Esophagus muscularis mucosa (tissue), 3 donors: ENCODE measurements at regions not wholly inside any gene's neighbourhood (a gene's known extent, or its start where the extent isn't known, plus 50 kb on each side); places are given as distances from the start of the nearest gene placed in this dataset.

Experiments
- CTCF ChIP-seq, 3 experiments: fragments of 200-600 bp in 2 of 3; fragments of 450-650 bp in 1 of 3; sonication (generic) in 2 of 3; IDR thresholded peaks; one replicate each; pipeline ENCODE4 v1.5.1; 2017 to 2019; ENCODE audit warnings: antibody characterized with exemption in 3 of 3, mild to moderate bottlenecking in 2 of 3, moderate library complexity in 1 of 3
- POLR2AphosphoS5 ChIP-seq, 2 donors: sonication (generic); formaldehyde crosslinking; IDR thresholded peaks; one replicate each; pipeline ENCODE4 v1.6.1; 2017; ENCODE audit warnings: antibody characterized with exemption in 2 of 2

GRCh38 chr3:187963003-187963676 lies 190.8 kb upstream of the LPP start:
- TF ChIP-seq CTCF (IDR thresholded peaks at IDR 0.05) (no peak), POLR2AphosphoS5 (IDR thresholded peaks at IDR 0.05) (no peak)
